K562 (cell line): ENCODE measurements at regions not wholly inside any gene's neighbourhood (a gene's known extent, or its start where the extent isn't known, plus 50 kb on each side); places are given as distances from the start of the nearest gene placed in this dataset.

Experiments
- EZH2 ChIP-seq: IDR thresholded peaks from 2 replicates; pipeline ENCODE4 v1.6.1; 2012; ENCODE audit warnings: low read depth, mild to moderate bottlenecking, inconsistent platforms, low read length, borderline replicate concordance
- RAD21 ChIP-seq, 2 experiments: fragments of 250-450 bp in 1 of 2; fragments of 450-650 bp in 1 of 2; sonication (Bioruptor Pico) in 1 of 2; formaldehyde crosslinking in 1 of 2; IDR thresholded peaks in 1 of 2; conservative IDR thresholded peaks in 1 of 2; 2 replicates each; pipeline versions ENCODE4 v1.4.0 to v1.8.0; 2020 to 2022; ENCODE audit warnings: mild to moderate bottlenecking in 2 of 2, moderate library complexity in 1 of 2
- SMARCE1 ChIP-seq: fragments of 450-650 bp; IDR thresholded peaks from 2 replicates; pipeline ENCODE4 v1.7.1; 2016; ENCODE audit warnings: mild to moderate bottlenecking
- TSHZ1 ChIP-seq: fragments of 250-450 bp; sonication (Bioruptor Pico); IDR thresholded peaks from 2 replicates; pipeline ENCODE4 v1.4.0; 2020; ENCODE audit warnings: mild to moderate bottlenecking, moderate library complexity
- ZFP91 ChIP-seq: sonication (generic); formaldehyde crosslinking; IDR thresholded peaks from 2 replicates; pipeline ENCODE4 v1.8.0; 2022; ENCODE audit warnings: mild to moderate bottlenecking, missing genetic modification reagents
- ZNF445 ChIP-seq: fragments of 250-450 bp; sonication (Bioruptor Pico); IDR thresholded peaks from 2 replicates; pipeline ENCODE4 v1.4.0; 2020; ENCODE audit warnings: low read depth, mild to moderate bottlenecking, moderate library complexity

GRCh38 chr6:6466967-6467761 is 121.4 kb upstream of the LY86 start:
- TF ChIP-seq ZNF445 (CRISPR knock-in tag) (no peak), RAD21 (CRISPR knock-in tag; conservative IDR thresholded peaks at IDR 0.05 in 1 of 2, IDR thresholded peaks at IDR 0.05 in 1 of 2) (no peak), SMARCE1 (no peak), ZFP91 (no peak), TSHZ1 (CRISPR knock-in tag) (no peak), EZH2 (no peak)
